GM23338 (cell line): ENCODE measurements at regions not wholly inside any gene's neighbourhood (a gene's known extent, or its start where the extent isn't known, plus 50 kb on each side); places are given as distances from the start of the nearest gene placed in this dataset.

Source experiments
- ATAC-seq: fragments of 200-7000 bp; cut with Tn5 transposase; 3 replicates; pipeline ENCODE4 v1.9.1; 2020
- DNase-seq: peaks from one replicate; pipeline ENCODE4 v3.0.0-alpha.2; 2015; ENCODE audit warnings: low spot score
- H2AFZ ChIP-seq: fragments of 200-600 bp; sonication (generic); 2 replicates; pipeline ENCODE4 v1.8.0; 2016; ENCODE audit warnings: antibody characterized with exemption, mild to moderate bottlenecking, moderate library complexity
- H3F3A ChIP-seq: fragments of 200-600 bp; sonication (generic); replicated peaks from 2 replicates; pipeline ENCODE4 v1.8.0; 2017; ENCODE audit warnings: antibody characterized with exemption, mixed run types, low read depth
- H3K27ac ChIP-seq: fragments of 200-600 bp; sonication (generic); 2 replicates; pipeline ENCODE4 v1.6.1; 2016; ENCODE audit warnings: low read depth
- H3K27me3 ChIP-seq: fragments of 200-600 bp; sonication (generic); 2 replicates; pipeline ENCODE4 v1.8.0; 2016; ENCODE audit warnings: mild to moderate bottlenecking, mixed run types, moderate library complexity; ENCODE audit not compliant: insufficient read depth
- H3K36me3 ChIP-seq: fragments of 200-600 bp; sonication (generic); 2 replicates; pipeline ENCODE4 v1.8.0; 2016; ENCODE audit warnings: mild to moderate bottlenecking; ENCODE audit not compliant: insufficient read depth
- H3K4me1 ChIP-seq: fragments of 200-600 bp; sonication (generic); 2 replicates; pipeline ENCODE4 v1.8.0; 2016; ENCODE audit warnings: mild to moderate bottlenecking, moderate library complexity; ENCODE audit not compliant: insufficient read depth
- H3K4me2 ChIP-seq: fragments of 200-600 bp; sonication (generic); 2 replicates; pipeline ENCODE4 v1.7.1; 2017; ENCODE audit warnings: mixed run types
- H3K4me3 ChIP-seq: fragments of 200-600 bp; sonication (generic); 2 replicates; pipeline ENCODE4 v1.6.1; 2016; ENCODE audit warnings: mixed run types
- H3K79me2 ChIP-seq: fragments of 200-600 bp; sonication (generic); replicated peaks from 2 replicates; pipeline ENCODE4 v1.8.0; 2017; ENCODE audit warnings: mild to moderate bottlenecking; ENCODE audit not compliant: insufficient read depth
- H3K9me2 ChIP-seq: fragments of 200-600 bp; sonication (generic); 2 replicates; pipeline ENCODE4 v1.8.0; 2017; ENCODE audit not compliant: insufficient read depth
- H4K20me1 ChIP-seq: fragments of 200-600 bp; sonication (generic); replicated peaks from 2 replicates; pipeline ENCODE4 v1.8.0; 2017; ENCODE audit warnings: mild to moderate bottlenecking; ENCODE audit not compliant: insufficient read depth
- H3K27ac Mint-ChIP-seq: 2 replicates; pipeline ENCODE4 v1.8.0; 2020; ENCODE audit warnings: inconsistent platforms, mild to moderate bottlenecking, moderate library complexity, mixed read lengths
- H3K27me3 Mint-ChIP-seq: 3 replicates; pipeline ENCODE4 v1.8.0; 2022; ENCODE audit warnings: low read depth, mild to moderate bottlenecking, moderate library complexity, mixed read lengths, inconsistent platforms; ENCODE audit not compliant: insufficient read depth, poor library complexity
- H3K36me3 Mint-ChIP-seq: 3 replicates; pipeline ENCODE4 v1.8.0; 2021; ENCODE audit warnings: low read depth, mild to moderate bottlenecking, inconsistent platforms, moderate library complexity, mixed read lengths
- H3K4me1 Mint-ChIP-seq: 3 replicates; pipeline ENCODE4 v1.8.0; 2020; ENCODE audit warnings: mild to moderate bottlenecking, inconsistent platforms, mixed read lengths
- H3K4me3 Mint-ChIP-seq: 3 replicates; pipeline ENCODE4 v1.8.0; 2021; ENCODE audit warnings: moderate library complexity, mild to moderate bottlenecking, inconsistent platforms, mixed read lengths
- H3K9me3 Mint-ChIP-seq: 3 replicates; pipeline ENCODE4 v1.8.0; 2020; ENCODE audit warnings: moderate library complexity, mild to moderate bottlenecking, inconsistent platforms, mixed read lengths
- CREB1 ChIP-seq: fragments of 250-450 bp; sonication (Bioruptor Pico); IDR thresholded peaks from 2 replicates; pipeline ENCODE4 v1.5.0; 2020; ENCODE audit warnings: low read depth, mild to moderate bottlenecking, moderate library complexity
- CTCF ChIP-seq, 2 experiments: fragments of 200-600 bp in 1 of 2; sonication (generic) in 1 of 2; conservative IDR thresholded peaks; 2 replicates each; pipeline versions ENCODE4 v1.5.1 to v1.6.1; 2016 to 2017; ENCODE audit warnings: antibody characterized with exemption in 2 of 2, low read depth in 2 of 2, mild to moderate bottlenecking in 2 of 2, moderate library complexity in 1 of 2
- ETS1 ChIP-seq: IDR thresholded peaks from 2 replicates; pipeline ENCODE4 v1.6.1; 2016; ENCODE audit warnings: antibody characterized with exemption
- EZH2 ChIP-seq: fragments of 200-600 bp; sonication (generic); IDR thresholded peaks from one replicate; pipeline ENCODE4 v1.8.0; 2017; ENCODE audit warnings: antibody characterized with exemption, mild to moderate bottlenecking, low read depth; ENCODE audit not compliant: unreplicated experiment
- EZH2phosphoT487 ChIP-seq: fragments of 200-600 bp; sonication (generic); IDR thresholded peaks from one replicate; pipeline ENCODE4 v1.8.1; 2018; ENCODE audit warnings: antibody characterized with exemption; ENCODE audit not compliant: unreplicated experiment
- JUNB ChIP-seq: IDR thresholded peaks from one replicate; pipeline ENCODE4 v1.6.1; 2016; ENCODE audit warnings: antibody characterized with exemption; ENCODE audit not compliant: unreplicated experiment
- NANOG ChIP-seq: IDR thresholded peaks from 2 replicates; pipeline ENCODE4 v1.6.1; 2016; ENCODE audit warnings: antibody characterized with exemption, borderline replicate concordance
- POLR2AphosphoS5 ChIP-seq: IDR thresholded peaks from 2 replicates; pipeline ENCODE4 v1.6.1; 2016; ENCODE audit warnings: antibody characterized with exemption, low read depth
- STAT1 ChIP-seq: IDR thresholded peaks from one replicate; pipeline ENCODE4 v1.6.1; 2016; ENCODE audit warnings: antibody characterized with exemption; ENCODE audit not compliant: unreplicated experiment
- ZNF114 ChIP-seq: fragments of 250-450 bp; sonication (Bioruptor Pico); IDR thresholded peaks from 2 replicates; pipeline ENCODE4 v1.5.0; 2020; ENCODE audit warnings: mild to moderate bottlenecking, moderate library complexity
- ZNF331 ChIP-seq: fragments of 250-450 bp; sonication (Bioruptor Pico); IDR thresholded peaks from 2 replicates; pipeline ENCODE4 v1.5.0; 2020; ENCODE audit warnings: low read depth, mild to moderate bottlenecking, moderate library complexity
- ZNF462 ChIP-seq: fragments of 250-450 bp; sonication (Bioruptor Pico); IDR thresholded peaks from 2 replicates; pipeline ENCODE4 v1.5.0; 2020; ENCODE audit warnings: mild to moderate bottlenecking, moderate library complexity

DNA sequence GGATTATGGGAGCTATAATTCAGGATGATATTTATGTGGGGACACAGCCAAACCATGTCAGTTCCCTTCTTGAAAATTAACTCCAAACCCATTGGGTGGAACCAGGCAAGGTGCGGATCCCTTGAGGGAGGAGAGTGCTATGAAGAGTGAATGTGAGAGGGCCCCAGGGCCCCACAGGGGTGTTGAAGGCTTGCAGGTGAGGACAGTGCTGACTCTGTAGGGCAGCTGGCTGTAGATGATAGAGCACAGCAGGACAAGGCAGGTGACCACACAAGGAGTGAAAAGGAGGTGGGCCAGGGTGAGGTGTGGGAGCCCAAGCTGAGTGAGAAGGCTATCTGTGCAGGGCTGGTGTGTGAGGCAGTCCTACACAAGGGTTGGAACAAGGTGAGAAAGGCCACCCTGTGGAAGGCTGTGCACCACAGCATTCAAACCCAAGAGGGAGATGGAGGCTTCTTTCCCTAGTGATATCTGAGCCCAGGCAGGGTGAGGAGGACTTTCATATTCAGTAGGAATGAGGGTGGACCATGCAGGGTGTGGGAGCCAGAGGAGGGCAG, 746.0 kb upstream of the CELF2 start:
- H3K4me1 ChIP-seq = no peaks in the 10 kb centered on the region
- Mint-ChIP-seq H3K4me1 (no peaks in the 10 kb centered on the region), H3K9me3 (no peaks in the 10 kb centered on the region), H3K4me3 (no peak overlapping the region), H3K27me3 (no peaks in the 10 kb centered on the region), H3K36me3 (no peaks in the 10 kb centered on the region), H3K27ac (0 out of 2 replicates have a peak overlapping the region, but pooled peaks have one; percentile 20)
- H3K4me2 ChIP-seq = no peak overlapping the region
- H3K27me3 ChIP-seq = no peaks in the 10 kb centered on the region
- TF ChIP-seq ZNF114 (CRISPR knock-in tag) (no peak), EZH2phosphoT487 (no peak), JUNB (no peak), ZNF462 (no peak), STAT1 (no peak), ETS1 (no peak), POLR2AphosphoS5 (no peak), ZNF331 (no peak), CREB1 (CRISPR knock-in tag) (no peak), NANOG (no peak), CTCF (conservative IDR thresholded peaks at IDR 0.05; ENCODE audit: low read depth in 2 of 2) (no peak), EZH2 (no peak)
- H2AFZ ChIP-seq = no peak overlapping the region
- H3K27ac ChIP-seq = no peak overlapping the region
- H4K20me1 ChIP-seq = no peaks in the 10 kb centered on the region
- no peaks in the 10 kb centered on the region for H3K9me2 ChIP-seq
- H3K4me3 ChIP-seq = no peak overlapping the region
- H3K79me2 ChIP-seq = no peaks in the 10 kb centered on the region
- no peaks in the 10 kb centered on the region for H3F3A ChIP-seq
- no peaks in the 10 kb centered on the region for H3K36me3 ChIP-seq
- no peak for ATAC-seq
- no peak for DNase-seq
